Gastroesophageal sphincter (tissue), 3 donors: ENCODE measurements at regions not wholly inside any gene's neighbourhood (a gene's known extent, or its start where the extent isn't known, plus 50 kb on each side); places are given as distances from the start of the nearest gene placed in this dataset.

Experiments used
- EP300 ChIP-seq: sonication (generic); formaldehyde crosslinking; IDR thresholded peaks from one replicate; pipeline ENCODE4 v1.6.1; 2017; ENCODE audit warnings: antibody characterized with exemption, mild to moderate bottlenecking
- TF ChIP-seq, protein P1 (sequence below), 4 experiments: fragments of 200-600 bp in 2 of 4; fragments of 450-650 bp in 2 of 4; sonication (generic) in 1 of 4; IDR thresholded peaks; one replicate each; pipeline ENCODE4 v1.5.1; 2017 to 2019; ENCODE audit warnings: antibody characterized with exemption in 4 of 4, mild to moderate bottlenecking in 2 of 4, moderate library complexity in 2 of 4

DNA sequence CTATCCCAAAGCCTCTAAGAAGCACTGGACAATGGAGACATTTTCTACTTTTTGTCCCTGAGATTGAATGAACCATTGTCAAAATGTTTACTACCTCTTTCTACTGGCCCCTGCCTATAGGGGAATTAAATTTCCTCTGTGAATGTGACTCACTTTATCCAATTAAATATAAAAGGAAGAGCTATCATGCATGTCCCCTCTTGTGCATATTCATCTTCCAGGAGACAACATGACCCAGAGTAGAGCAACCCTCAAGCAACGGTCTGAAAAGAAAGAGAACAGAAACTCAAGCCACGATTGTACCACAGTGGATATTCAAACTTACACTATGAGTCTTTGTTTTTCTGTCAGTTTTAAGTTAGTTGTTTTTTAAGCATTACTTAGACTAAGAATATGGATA lies 938.4 kb upstream of the ATXN7L3B start:
- TF ChIP-seq, protein P1, sequence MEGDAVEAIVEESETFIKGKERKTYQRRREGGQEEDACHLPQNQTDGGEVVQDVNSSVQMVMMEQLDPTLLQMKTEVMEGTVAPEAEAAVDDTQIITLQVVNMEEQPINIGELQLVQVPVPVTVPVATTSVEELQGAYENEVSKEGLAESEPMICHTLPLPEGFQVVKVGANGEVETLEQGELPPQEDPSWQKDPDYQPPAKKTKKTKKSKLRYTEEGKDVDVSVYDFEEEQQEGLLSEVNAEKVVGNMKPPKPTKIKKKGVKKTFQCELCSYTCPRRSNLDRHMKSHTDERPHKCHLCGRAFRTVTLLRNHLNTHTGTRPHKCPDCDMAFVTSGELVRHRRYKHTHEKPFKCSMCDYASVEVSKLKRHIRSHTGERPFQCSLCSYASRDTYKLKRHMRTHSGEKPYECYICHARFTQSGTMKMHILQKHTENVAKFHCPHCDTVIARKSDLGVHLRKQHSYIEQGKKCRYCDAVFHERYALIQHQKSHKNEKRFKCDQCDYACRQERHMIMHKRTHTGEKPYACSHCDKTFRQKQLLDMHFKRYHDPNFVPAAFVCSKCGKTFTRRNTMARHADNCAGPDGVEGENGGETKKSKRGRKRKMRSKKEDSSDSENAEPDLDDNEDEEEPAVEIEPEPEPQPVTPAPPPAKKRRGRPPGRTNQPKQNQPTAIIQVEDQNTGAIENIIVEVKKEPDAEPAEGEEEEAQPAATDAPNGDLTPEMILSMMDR (IDR thresholded peaks at IDR 0.05), result no peak
- no peak for TF ChIP-seq EP300
